ENCODE measurements at regions not wholly inside any gene's neighbourhood (a gene's known extent, or its start where the extent isn't known, plus 50 kb on each side); places are given as distances from the start of the nearest gene placed in this dataset.
"Not testable (repeated sequence)": the region's sequence is repeated elsewhere in the genome, so short reads cannot be mapped to it uniquely, and the experiment has no call there.

DNA sequence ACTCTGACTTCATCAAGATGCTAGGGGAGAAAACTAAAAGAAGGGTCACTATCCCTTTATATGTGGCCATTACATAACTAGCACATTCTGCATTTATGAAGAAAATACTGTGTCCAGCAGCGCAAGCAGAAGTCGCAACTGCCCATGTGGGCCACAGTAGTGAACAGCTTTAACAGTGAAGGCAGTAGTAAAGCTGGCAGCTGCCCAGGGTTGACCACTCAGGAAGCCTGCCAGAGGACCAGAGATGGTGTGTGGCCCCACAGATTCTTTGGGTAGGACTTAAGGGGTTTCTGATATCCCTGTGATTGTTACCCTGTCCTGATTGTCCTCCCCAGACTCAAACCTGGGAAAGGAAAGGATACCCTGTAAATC, 88.3 kb upstream of the NT5E start:
- H3K36me3 ChIP-seq (ENCODE audit: control insufficient read depth, insufficient read depth, low read length), result no peaks in the 10 kb centered on the region
- Mint-ChIP-seq H3K36me3 (ENCODE audit: low read depth) (no peaks in the 10 kb centered on the region), H3K4me3 (no peak overlapping the region), H3K27ac (no peak overlapping the region), H3K27me3 (ENCODE audit: insufficient read depth) (peaks cover 3% of the 10 kb centered on the region), H3K4me1 (no peaks in the 10 kb centered on the region), H3K9me3 (no peaks in the 10 kb centered on the region)
- TF ChIP-seq, protein P1, sequence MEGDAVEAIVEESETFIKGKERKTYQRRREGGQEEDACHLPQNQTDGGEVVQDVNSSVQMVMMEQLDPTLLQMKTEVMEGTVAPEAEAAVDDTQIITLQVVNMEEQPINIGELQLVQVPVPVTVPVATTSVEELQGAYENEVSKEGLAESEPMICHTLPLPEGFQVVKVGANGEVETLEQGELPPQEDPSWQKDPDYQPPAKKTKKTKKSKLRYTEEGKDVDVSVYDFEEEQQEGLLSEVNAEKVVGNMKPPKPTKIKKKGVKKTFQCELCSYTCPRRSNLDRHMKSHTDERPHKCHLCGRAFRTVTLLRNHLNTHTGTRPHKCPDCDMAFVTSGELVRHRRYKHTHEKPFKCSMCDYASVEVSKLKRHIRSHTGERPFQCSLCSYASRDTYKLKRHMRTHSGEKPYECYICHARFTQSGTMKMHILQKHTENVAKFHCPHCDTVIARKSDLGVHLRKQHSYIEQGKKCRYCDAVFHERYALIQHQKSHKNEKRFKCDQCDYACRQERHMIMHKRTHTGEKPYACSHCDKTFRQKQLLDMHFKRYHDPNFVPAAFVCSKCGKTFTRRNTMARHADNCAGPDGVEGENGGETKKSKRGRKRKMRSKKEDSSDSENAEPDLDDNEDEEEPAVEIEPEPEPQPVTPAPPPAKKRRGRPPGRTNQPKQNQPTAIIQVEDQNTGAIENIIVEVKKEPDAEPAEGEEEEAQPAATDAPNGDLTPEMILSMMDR (conservative IDR thresholded peaks at IDR 0.05), result no peak
- WGBS, 2 experiments (ENCODE audit: insufficient coverage in 1 of 2, insufficient read length in 1 of 2), result 95% methylated on average over 2 of the region's 2 CpGs; no CpG with 5 or more reads in 1 of the 2 experiments
- no peaks in the 10 kb centered on the region for H3K9me3 ChIP-seq (ENCODE audit: control insufficient read depth, low read length)
- no peak overlapping the region for H3K4me3 ChIP-seq (ENCODE audit: low read length)
- H3K27me3 ChIP-seq (ENCODE audit: control insufficient read depth, insufficient read depth, low read length, poor library complexity, severe bottlenecking), result no peaks in the 10 kb centered on the region
- H3K4me1 ChIP-seq (ENCODE audit: control insufficient read depth, insufficient read depth, low read length), result no peaks in the 10 kb centered on the region
- no peak overlapping the region for H3K9ac ChIP-seq (ENCODE audit: extremely low read depth, low read length, poor library complexity, severe bottlenecking)
- DNase-seq, result no peak
- no peak overlapping the region for H3K27ac ChIP-seq (ENCODE audit: low read depth, low read length)

DNA sequence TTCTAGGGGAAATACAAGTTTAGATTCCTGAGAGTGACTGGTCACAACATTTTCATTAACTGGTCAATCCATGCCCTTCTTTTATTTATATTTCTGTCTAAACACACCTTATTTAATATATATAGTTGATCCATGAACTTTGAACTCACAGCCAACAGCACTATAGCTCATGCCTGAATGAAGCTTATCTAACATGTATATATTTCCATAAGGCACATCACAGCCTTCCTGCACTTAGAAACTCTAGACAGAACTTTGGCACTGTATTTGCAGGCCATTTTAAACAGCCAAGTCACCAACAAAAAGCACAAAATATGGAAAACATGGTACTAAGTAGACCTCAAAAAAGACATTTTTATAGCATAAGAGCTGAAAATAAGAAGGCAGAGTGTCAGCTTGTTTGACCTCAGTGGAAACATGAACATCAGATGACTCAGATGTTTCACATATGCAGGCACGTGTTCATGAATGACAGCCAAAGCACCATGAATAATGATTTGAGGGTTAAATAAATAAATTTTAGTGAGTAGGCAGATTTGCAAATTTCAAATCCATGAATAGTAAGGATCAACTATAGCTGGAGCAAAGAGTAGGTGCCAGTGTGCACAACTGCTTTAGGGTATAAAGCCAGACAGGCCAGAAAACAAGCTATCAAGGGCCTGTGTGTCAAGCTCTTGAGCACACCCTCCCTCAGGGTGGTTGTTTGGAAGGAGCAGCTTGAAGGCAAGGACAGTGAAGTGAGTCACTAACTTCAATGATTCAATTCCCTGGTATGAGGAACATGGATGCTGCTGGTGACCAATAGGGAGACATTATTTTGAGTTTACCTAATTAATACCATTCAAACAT, 88.9 kb upstream of the NT5E start:
- H3K27ac Mint-ChIP-seq, result no peak overlapping the region
- no peak for DNase-seq
- Histone ChIP-seq H3K4me3 (ENCODE audit: low read length) (no peak overlapping the region), H3K27ac (ENCODE audit: low read depth, low read length) (no peak overlapping the region), H3K36me3 (ENCODE audit: control insufficient read depth, insufficient read depth, low read length) (no peaks in the 10 kb centered on the region), H3K9me3 (ENCODE audit: control insufficient read depth, low read length) (no peaks in the 10 kb centered on the region), H3K4me1 (ENCODE audit: control insufficient read depth, insufficient read depth, low read length) (no peaks in the 10 kb centered on the region), H3K27me3 (ENCODE audit: control insufficient read depth, insufficient read depth, low read length, poor library complexity, severe bottlenecking) (no peaks in the 10 kb centered on the region), H3K9ac (ENCODE audit: extremely low read depth, low read length, poor library complexity, severe bottlenecking) (no peak overlapping the region)
- H3K9me3 Mint-ChIP-seq, result no peaks in the 10 kb centered on the region
- no peaks in the 10 kb centered on the region for H3K4me1 Mint-ChIP-seq
- TF ChIP-seq, protein P1 (conservative IDR thresholded peaks at IDR 0.05), result no peak
- 87 to 91% methylated on average over 1 of the region's 1 CpG for WGBS, 2 experiments (ENCODE audit: insufficient coverage in 1 of 2, insufficient read length in 1 of 2)
- H3K27me3 Mint-ChIP-seq (ENCODE audit: insufficient read depth), result peaks cover 3% of the 10 kb centered on the region
- H3K4me3 Mint-ChIP-seq, result no peak overlapping the region
- no peaks in the 10 kb centered on the region for H3K36me3 Mint-ChIP-seq (ENCODE audit: low read depth)

DNA sequence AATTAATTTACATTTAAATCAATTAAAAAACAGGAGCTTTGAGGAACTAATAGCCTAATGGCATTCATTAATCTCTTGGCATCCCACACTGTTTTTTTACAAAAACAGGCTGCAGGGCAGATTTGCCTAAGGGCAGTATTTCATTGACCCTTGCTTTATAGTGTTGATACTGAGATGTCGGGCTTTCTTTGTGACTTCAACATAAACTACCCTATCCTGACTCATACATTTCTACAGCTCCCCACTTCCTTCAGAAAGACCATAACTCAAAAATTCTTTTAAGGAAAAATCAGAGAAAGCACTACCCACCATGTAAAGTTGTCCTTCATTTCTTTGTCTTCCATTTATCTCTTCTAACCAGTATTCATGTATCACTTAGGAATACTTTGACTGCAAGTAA, 92.2 kb upstream of the NT5E start:
- no peak overlapping the region for H3K4me3 Mint-ChIP-seq
- no peaks in the 10 kb centered on the region for H3K36me3 Mint-ChIP-seq (ENCODE audit: low read depth)
- Histone ChIP-seq H3K27ac (ENCODE audit: low read depth, low read length) (no peak overlapping the region), H3K4me1 (ENCODE audit: control insufficient read depth, insufficient read depth, low read length) (no peaks in the 10 kb centered on the region), H3K27me3 (ENCODE audit: control insufficient read depth, insufficient read depth, low read length, poor library complexity, severe bottlenecking) (no peaks in the 10 kb centered on the region), H3K9me3 (ENCODE audit: control insufficient read depth, low read length) (no peaks in the 10 kb centered on the region), H3K4me3 (ENCODE audit: low read length) (no peak overlapping the region), H3K36me3 (ENCODE audit: control insufficient read depth, insufficient read depth, low read length) (no peaks in the 10 kb centered on the region), H3K9ac (ENCODE audit: extremely low read depth, low read length, poor library complexity, severe bottlenecking) (no peak overlapping the region)
- no peak overlapping the region for H3K27ac Mint-ChIP-seq
- DNase-seq, result no peak
- TF ChIP-seq, protein P1 (conservative IDR thresholded peaks at IDR 0.05), result no peak
- H3K9me3 Mint-ChIP-seq, result no peaks in the 10 kb centered on the region
- peaks cover 1% of the 10 kb centered on the region for H3K27me3 Mint-ChIP-seq (ENCODE audit: insufficient read depth)
- WGBS, 2 experiments (ENCODE audit: insufficient coverage in 1 of 2, insufficient read length in 1 of 2), result 0% methylated on average over 1 of the region's 1 CpG; no CpG with 5 or more reads in 1 of the 2 experiments
- no peaks in the 10 kb centered on the region for H3K4me1 Mint-ChIP-seq

DNA sequence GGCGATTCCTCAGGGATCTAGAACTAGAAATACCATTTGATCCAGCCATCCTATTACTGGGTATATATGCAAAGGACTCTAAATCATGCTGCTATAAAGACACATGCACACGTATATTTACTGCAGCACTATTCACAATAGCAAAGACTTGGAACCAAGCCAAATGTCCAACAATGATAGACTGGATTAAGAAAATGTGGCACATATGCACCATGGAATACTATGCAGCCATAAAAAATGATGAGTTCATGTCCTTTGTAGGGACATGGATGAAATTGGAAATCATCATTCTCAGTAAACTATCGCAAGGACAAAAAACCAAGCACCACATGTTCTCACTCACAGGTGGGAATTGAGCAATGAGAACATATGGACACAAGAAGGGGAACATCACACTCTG, 93.1 kb upstream of the NT5E start:
- H3K4me3 ChIP-seq (ENCODE audit: low read length); H3K9ac ChIP-seq (ENCODE audit: extremely low read depth, low read length, poor library complexity, severe bottlenecking); H3K9me3 Mint-ChIP-seq; H3K27me3 ChIP-seq (ENCODE audit: control insufficient read depth, insufficient read depth, low read length, poor library complexity, severe bottlenecking); H3K4me1 ChIP-seq (ENCODE audit: control insufficient read depth, insufficient read depth, low read length); H3K9me3 ChIP-seq (ENCODE audit: control insufficient read depth, low read length); H3K27ac Mint-ChIP-seq; H3K27ac ChIP-seq (ENCODE audit: low read depth, low read length); H3K36me3 ChIP-seq (ENCODE audit: control insufficient read depth, insufficient read depth, low read length); DNase-seq; H3K4me1 Mint-ChIP-seq; H3K27me3 Mint-ChIP-seq (ENCODE audit: insufficient read depth); H3K4me3 Mint-ChIP-seq; H3K36me3 Mint-ChIP-seq (ENCODE audit: low read depth): not testable (repeated sequence)
- 100% methylated on average over 2 of the region's 3 CpGs; no CpG with 5 or more reads in 1 of the 2 experiments for WGBS, 2 experiments (ENCODE audit: insufficient coverage in 1 of 2, insufficient read length in 1 of 2)
